HG03354 (cell line): ENCODE measurements at regions not wholly inside any gene's neighbourhood (a gene's known extent, or its start where the extent isn't known, plus 50 kb on each side); places are given as distances from the start of the nearest gene placed in this dataset.
"Not testable (repeated sequence)": the region's sequence is repeated elsewhere in the genome, so short reads cannot be mapped to it uniquely, and the experiment has no call there.

Source experiments
- ATAC-seq: cut with Tn5 transposase; IDR thresholded peaks from one replicate; pipeline ENCODE4 v1.9.1; 2021; ENCODE audit warnings: mild to moderate bottlenecking; ENCODE audit not compliant: unreplicated experiment, poor library complexity, severe bottlenecking

GRCh38 chr3:3902161-3902560 is 102.9 kb downstream of the LRRN1 start:
- ATAC-seq, result no peak

- ATAC-seq, result no peak
These were observed 106.9 kb downstream of the LRRN1 start for GRCh38 chr3:3906171-3906570.

GRCh38 chr3:3907023-3907422 is 107.8 kb downstream of the LRRN1 start:
- ATAC-seq, result no peak

- no peak for ATAC-seq
These were observed 119.5 kb downstream of the LRRN1 start for GRCh38 chr3:3918763-3919162.

GRCh38 chr3:3919316-3919715 is 120.1 kb downstream of the LRRN1 start:
- ATAC-seq, result no peak

- ATAC-seq, result no peak
These were observed 124.4 kb downstream of the LRRN1 start for GRCh38 chr3:3923619-3924018.

GRCh38 chr3:3927198-3927597 is 128.0 kb downstream of the LRRN1 start:
- ATAC-seq, result no peak

GRCh38 chr3:3927965-3928364 is 128.7 kb downstream of the LRRN1 start:
- ATAC-seq, result no peak

GRCh38 chr3:3941380-3941779 is 142.1 kb downstream of the LRRN1 start:
- not testable (repeated sequence) for ATAC-seq

- no peak for ATAC-seq
These were observed 151.8 kb downstream of the LRRN1 start for GRCh38 chr3:3951071-3951470.

- no peak for ATAC-seq
These were observed 152.3 kb downstream of the LRRN1 start for GRCh38 chr3:3951501-3951900.

GRCh38 chr3:3962867-3963266 is 163.6 kb downstream of the LRRN1 start:
- ATAC-seq, result not testable (repeated sequence)

GRCh38 chr3:3984053-3984452 is 184.8 kb downstream of the LRRN1 start:
- no peak for ATAC-seq

GRCh38 chr3:3991598-3991997 is 192.4 kb downstream of the LRRN1 start:
- ATAC-seq, result no peak

GRCh38 chr3:3992312-3992874 is 193.2 kb downstream of the LRRN1 start:
- no peak for ATAC-seq

GRCh38 chr3:3998140-3998922 is 199.1 kb downstream of the LRRN1 start:
- peak; percentile 90 for ATAC-seq

- ATAC-seq, result not testable (repeated sequence)
These were observed 200.1 kb downstream of the LRRN1 start for GRCh38 chr3:3999340-3999739.

GRCh38 chr3:4001976-4002375 is 202.7 kb downstream of the LRRN1 start:
- ATAC-seq, result no peak

GRCh38 chr3:4006288-4006687 is 207.1 kb downstream of the LRRN1 start:
- ATAC-seq, result no peak

- no peak for ATAC-seq
These were observed 209.0 kb downstream of the LRRN1 start for GRCh38 chr3:4008205-4008604.

- no peak for ATAC-seq
These were observed 211.9 kb downstream of the LRRN1 start for GRCh38 chr3:4011166-4011565.

- ATAC-seq, result no peak
These were observed 216.2 kb downstream of the LRRN1 start for GRCh38 chr3:4015426-4015825.
